OCI-M2 (cell line): ENCODE measurements at regions not wholly inside any gene's neighbourhood (a gene's known extent, or its start where the extent isn't known, plus 50 kb on each side); places are given as distances from the start of the nearest gene placed in this dataset.

Experiments
- DNase-seq: peaks from one replicate; lab custom pipeline; 2025; ENCODE audit not compliant: unreplicated experiment; lab: John Stamatoyannopoulos, UW

DNA sequence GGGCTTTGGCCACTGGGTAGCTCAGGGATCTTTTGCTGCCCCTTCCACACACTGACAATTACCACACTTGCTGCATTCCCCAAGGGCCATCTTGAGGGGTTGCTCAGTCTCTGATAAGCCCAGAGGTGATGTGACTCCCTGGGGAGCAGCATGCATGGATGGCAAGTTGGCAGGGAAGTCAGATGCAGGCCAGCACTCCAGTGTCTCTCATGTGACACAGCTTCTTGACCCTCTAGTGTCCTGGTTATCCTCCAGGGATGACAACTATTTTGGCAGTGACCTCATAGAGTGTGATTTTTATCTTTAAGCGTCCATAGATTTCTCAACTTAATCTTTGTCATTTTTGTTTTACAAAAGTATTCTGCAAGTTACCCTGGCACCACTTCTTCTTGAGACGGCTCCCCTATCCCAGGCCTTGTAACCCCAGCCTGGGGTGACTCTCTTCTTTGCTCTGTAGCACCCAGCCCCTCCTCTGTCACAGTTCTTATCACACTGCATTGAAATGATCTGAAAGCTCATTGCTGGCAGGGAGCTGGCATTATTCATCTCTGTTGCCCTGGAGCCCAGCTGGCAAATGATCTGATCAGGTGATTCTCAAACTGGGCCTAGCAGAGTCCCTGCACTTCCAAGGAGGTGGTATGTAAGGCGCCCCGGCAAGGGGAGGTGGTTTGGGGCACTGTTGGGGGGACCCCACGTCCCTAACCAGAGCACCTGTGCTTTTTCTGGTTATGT lies 72.6 kb downstream of the TENT5C start:
- DNase-seq: no peak

DNA sequence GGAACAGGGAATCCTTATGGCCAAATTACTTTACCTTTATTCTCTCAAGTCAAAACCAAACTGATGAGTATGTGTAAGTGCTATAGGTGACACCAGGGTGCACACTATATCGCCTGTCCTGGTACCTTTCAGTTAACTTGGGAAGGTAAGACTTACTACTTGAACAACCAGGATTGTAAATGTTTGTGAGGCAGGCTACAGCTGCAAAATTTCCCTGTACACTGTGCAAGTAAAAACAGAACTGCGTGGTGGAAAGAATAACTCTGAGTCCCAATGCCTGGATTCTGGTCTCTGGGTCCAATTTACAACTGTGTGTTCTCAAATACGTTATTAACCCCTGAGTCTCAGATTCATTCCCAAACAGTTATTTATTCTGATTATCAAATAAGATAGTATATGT lies 73.5 kb downstream of the TENT5C start:
- no peak for DNase-seq

DNA sequence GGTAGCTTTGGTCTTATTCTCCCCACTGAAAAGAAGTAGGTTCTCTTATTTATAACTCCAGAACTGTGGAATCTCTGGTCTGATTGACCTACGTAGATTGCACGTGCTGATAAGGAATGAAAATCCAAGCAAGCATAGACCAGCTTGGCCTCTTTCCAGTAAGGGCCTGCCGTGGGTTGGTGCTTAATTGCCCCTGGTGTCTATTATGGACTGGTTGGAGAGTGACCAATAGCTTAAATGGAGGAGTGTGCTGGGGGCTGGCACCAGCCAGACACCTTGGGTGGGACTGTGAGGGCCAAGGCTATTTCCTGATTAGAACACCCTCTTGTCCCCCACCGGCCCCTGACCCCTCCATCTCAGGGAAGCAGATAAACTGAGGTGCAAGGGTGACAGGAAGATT lies 74.0 kb downstream of the TENT5C start:
- DNase-seq: no peak

- no peak for DNase-seq
Observed at GRCh38 chr1:117680316-117681002, 74.6 kb downstream of the TENT5C start.

DNA sequence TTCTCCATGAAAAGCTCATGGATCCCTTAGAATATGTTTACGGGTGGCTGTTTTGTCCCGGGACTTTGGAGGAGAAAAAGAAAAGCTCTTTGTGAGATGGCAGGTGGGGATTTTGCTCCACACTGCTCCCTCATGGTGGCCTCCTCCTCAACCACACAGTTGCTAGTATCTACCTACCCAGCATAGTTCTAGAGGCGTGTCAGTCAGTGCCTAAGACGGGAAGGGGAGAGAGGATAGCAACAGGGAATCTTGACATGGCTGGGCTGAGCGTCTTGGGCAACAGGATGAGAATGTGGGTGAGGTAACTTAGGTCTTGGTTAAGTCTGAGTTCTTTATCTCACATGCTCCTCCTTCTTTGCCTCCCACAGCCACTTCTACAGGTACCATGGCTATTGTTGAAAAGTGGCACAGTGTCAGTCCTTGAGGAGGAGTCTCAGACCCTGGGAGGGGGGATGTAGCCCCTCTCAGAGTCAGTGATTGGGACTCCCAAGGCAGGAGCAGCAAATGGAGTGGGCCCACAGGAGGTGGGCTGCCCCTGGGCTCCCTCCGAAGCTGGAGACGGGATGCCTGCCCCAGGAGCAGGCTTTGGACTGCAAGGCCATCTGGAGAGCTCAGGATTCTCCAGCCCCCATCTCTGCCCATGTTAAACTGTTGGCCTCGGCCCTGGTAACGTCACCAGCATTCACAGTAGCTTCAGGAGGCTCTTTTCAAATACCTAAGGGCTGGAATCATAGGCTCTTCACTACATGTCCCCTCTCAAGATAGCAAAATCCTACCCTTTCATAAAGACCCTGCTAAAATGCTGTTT lies 75.4 kb downstream of the TENT5C start:
- no peak for DNase-seq

DNA sequence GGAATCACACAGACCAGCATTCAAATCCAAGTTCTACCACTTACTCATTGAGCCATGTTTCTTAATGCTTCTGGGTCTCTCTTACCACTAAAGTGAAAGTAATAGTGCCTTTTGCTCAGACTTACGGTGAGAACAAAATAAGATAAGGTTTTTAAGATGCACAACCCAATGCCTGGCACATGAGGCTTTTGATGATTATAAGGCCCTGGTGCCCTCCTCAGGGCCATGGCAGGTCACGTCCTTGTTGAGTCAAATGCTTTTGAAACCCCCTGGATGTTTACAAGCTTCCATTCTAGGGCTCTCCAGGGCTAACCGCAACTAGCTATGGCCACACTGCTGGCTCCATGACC lies 76.0 kb downstream of the TENT5C start:
- no peak for DNase-seq

GRCh38 chr1:117682372-117682771 lies 76.5 kb downstream of the TENT5C start:
- DNase-seq: no peak

GRCh38 chr1:117683571-117684285 lies 77.9 kb downstream of the TENT5C start:
- no peak for DNase-seq

DNA sequence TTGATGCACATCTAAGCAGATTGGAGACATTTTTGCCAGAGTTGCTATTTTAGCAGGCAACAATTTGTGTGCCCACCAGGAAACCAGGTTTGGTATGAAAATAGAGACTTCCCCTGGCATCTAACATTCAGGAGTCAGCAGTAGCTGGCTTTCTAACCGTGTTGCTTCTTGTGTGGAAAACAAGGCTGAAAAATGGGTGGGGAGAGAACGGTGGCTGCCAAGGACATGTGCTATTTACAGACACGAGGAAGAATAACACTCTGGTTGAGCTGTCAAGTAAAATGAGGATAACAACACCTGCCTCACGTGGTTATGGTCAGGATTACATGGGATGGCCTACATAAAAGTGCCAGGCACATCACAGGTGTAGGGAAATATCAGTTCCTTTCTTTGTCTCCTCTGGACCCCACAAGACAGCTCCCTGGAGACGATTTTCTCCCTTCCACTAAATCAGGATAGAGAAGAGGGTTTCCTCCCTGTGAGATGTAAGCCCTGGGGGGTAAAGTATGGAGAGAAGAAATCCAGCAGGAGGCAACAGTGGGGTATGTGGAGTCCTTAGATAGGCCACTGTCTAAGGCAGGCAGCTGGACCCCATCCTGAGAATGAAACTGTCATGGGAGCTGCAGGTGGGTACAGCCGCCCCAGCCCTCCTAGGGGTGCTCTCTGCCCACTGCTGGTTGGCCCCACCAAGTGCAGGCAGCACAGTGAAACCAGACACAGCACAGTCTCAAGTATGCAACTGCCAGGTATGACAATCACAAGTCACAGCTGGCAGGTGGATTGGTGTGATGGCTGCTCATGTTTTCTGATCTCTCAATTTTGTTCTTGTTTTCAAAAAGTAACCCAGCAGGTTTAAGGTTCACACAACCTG lies 80.3 kb downstream of the TENT5C start:
- DNase-seq: no peak

DNA sequence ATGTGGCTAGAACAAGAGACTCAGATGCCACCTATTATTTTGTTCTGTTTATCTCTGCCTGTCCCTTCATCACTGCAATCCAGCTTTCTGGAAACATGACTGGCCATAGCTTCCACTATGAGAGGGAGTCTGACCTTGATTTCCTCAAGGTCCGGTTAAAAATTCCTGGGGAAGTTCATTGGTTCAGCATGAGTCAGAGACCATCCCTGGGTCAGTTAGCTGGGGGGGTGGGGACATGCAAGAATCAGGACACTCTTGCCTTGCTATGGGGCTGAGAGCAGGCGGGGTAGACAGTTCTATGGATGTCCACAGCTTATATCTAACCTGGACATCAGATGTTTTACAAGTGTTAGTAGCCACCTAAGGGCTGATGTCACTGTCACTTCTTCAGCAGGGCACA lies 81.1 kb downstream of the TENT5C start:
- DNase-seq: no peak

- DNase-seq: no peak
Observed at GRCh38 chr1:117689997-117690625, 84.3 kb downstream of the TENT5C start.

DNA sequence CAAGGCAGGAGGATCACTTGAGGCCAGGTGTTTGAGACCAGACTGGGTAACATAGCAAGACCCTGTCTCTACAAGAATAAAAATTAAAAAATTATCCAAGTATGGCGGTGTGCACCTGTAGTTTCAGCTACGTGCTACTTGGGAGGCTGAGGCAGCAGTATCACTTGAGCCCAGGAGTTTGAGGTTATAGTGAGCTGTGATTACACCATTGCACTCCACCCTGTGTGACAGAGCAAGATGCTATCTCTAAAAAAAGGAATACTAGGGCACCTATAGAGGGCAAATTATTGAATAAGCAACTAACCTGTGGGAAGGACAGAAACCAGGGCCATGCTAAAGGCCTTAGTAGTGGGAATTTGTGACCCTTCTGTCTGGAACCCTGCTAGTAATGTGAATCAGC lies 86.1 kb downstream of the TENT5C start:
- no peak for DNase-seq

DNA sequence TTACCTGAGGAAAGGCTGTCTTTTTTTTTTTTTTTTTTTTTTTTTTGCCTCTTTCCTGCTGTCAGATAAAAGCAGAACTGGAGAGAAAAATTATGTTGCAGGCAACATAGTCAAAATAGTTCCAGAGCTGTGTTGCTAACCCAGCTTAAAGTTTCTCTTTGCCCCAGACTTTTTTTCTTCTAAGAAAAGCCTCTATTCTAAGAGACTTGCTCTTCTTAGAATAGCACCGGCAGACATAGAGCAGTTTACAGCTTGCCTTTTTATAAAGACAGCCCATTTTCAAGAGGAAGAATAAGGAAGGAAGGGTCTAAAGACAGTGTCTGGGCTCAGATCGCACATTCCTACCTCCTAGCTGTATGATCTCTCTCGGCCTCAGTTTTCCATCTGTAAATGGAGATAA lies 88.7 kb downstream of the TENT5C start:
- no peak for DNase-seq

DNA sequence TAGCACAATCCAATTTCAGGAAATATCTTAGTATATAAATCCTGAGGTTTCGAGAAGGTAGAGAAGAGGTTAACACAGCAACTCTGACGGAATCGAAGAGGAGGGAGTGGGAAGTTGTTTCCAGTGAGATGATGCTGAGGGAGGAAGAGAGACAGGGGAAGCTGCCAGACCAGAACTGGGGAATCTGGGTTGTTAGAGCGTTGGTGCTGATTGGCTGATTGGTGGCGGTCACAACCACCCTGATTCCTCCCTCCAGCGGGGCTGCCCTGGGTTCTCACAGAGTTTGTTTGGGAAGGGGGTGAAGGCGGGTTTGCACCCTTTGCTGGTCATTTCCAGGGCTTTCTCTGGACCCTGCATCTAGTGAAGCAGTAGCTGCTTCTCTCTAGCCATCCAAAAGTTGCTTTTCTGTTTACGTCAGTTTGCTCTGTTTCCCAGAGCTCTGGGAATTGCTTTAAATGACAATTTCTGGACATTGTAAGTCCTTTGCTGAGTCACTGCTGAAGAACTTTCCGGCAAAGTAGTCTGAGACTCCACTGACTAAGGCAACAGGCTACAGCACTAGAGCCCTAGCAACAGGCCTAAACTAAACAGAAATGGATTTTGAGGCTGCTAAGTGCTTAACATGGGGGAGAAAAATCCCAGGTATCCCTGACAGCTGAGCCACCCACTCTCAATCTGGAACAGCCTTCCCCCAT lies 90.1 kb downstream of the TENT5C start:
- DNase-seq: no peak

DNA sequence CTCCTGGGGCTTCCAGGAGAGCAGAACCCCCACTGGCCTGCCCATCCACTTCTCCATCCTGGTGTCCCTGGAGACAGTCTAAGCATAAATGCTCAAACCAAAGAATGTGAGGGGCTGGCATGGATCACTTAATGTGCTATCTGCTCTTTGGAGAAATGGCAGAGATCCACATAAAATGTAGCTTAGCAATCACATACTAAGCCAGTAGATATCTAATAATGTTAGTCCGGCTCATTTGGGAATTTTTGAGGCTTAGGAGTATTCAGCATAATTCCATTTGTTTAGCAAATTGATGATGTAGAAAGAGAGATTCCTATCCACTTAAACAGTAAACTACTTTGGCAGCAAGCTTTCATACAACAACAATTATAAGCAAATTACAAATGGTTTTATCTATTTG lies 90.7 kb downstream of the TENT5C start:
- no peak for DNase-seq

- no peak for DNase-seq
Observed at GRCh38 chr1:117697220-117697781, 91.5 kb downstream of the TENT5C start.

GRCh38 chr1:117698398-117699160 lies 92.7 kb downstream of the TENT5C start:
- no peak for DNase-seq

GRCh38 chr1:117699953-117700352 lies 94.1 kb downstream of the TENT5C start:
- no peak for DNase-seq
